ENCODE measurements at regions not wholly inside any gene's neighbourhood (a gene's known extent, or its start where the extent isn't known, plus 50 kb on each side); places are given as distances from the start of the nearest gene placed in this dataset.

- TF ChIP-seq BHLHE40 (IDR thresholded peaks at IDR 0.05; ENCODE audit: low read depth, low read length) = no peak
- no peak for TF ChIP-seq CHD1 (IDR thresholded peaks at IDR 0.05; ENCODE audit: low read depth, low read length)
- no peak for TF ChIP-seq RFX5 (IDR thresholded peaks at IDR 0.05; ENCODE audit: low read depth, low read length)
- TF ChIP-seq RCOR1 (IDR thresholded peaks at IDR 0.05; ENCODE audit: insufficient replicate concordance, low read length) = no peak
- TF ChIP-seq CEBPB (IDR thresholded peaks at IDR 0.05; ENCODE audit: low read depth, low read length) = no peak
- no peak for TF ChIP-seq MXI1 (IDR thresholded peaks at IDR 0.05; ENCODE audit: borderline replicate concordance, low read depth, low read length)
- no peak for TF ChIP-seq MAZ (IDR thresholded peaks at IDR 0.05; ENCODE audit: borderline replicate concordance, low read depth, low read length)
- no peak for TF ChIP-seq CTCF (conservative IDR thresholded peaks at IDR 0.05; ENCODE audit: low read depth, low read length)
- TF ChIP-seq MAFK (IDR thresholded peaks at IDR 0.05; ENCODE audit: low read depth, low read length) = no peak
- no peak for TF ChIP-seq ELK1 (IDR thresholded peaks at IDR 0.05; ENCODE audit: borderline replicate concordance, low read depth, low read length)
- no peak for TF ChIP-seq FOS (IDR thresholded peaks at IDR 0.05; ENCODE audit: low read depth, low read length)
- TF ChIP-seq NFE2L2 (IDR thresholded peaks at IDR 0.05; ENCODE audit: low read depth, low read length) = no peak
- no peak for TF ChIP-seq SMC3 (IDR thresholded peaks at IDR 0.05; ENCODE audit: low read depth, low read length)
- H3K27me3 ChIP-seq (ENCODE audit: control insufficient read depth, insufficient read depth, low read length) = no peaks in the 10 kb centered on the region
- H3K36me3 ChIP-seq (ENCODE audit: control insufficient read depth, insufficient read depth, low read length) = no peaks in the 10 kb centered on the region
- H2BK120ac ChIP-seq (ENCODE audit: low read depth, low read length) = no peak overlapping the region
- no peaks in the 10 kb centered on the region for H4K20me1 ChIP-seq (ENCODE audit: insufficient read depth, low read length)
- H2AK5ac ChIP-seq (ENCODE audit: low read depth, low read length) = no peak overlapping the region
- ChIA-PET POLR2A (ENCODE audit: unreplicated experiment) (no interaction called here), CTCF (no interaction called here)
- no peak overlapping the region for H4K91ac ChIP-seq (ENCODE audit: insufficient read depth, low read depth, low read length)
- H2AK9ac ChIP-seq (replicated peaks; ENCODE audit: low read depth, low read length, poor library complexity) = no peak overlapping the region
- H3K23ac ChIP-seq (ENCODE audit: low read depth, low read length) = no peak overlapping the region
- DNase-seq (no peak), ATAC-seq (ENCODE audit: low read depth) (no peak)
- H2BK15ac ChIP-seq (ENCODE audit: low read depth, low read length) = no peak overlapping the region
- no peak overlapping the region for H2BK20ac ChIP-seq (ENCODE audit: low read depth, low read length)
- H3K14ac ChIP-seq (replicated peaks; ENCODE audit: low read depth, low read length) = no peak overlapping the region
- H3K4ac ChIP-seq (ENCODE audit: low read depth, low read length) = no peak overlapping the region
- in situ Hi-C loops (cut with MboI; ENCODE audit: low sequenced_read_pairs) (no loop called here), dilution Hi-C loops (cut with HindIII; ENCODE audit: low sequenced_read_pairs, unreplicated experiment) (no loop called here), intact Hi-C loops (cut with micrococcal nuclease) (no loop called here)
- no peak overlapping the region for H4K8ac ChIP-seq (ENCODE audit: low read depth in 2 of 2, low read length in 2 of 2)
- no peak overlapping the region for H4K5ac ChIP-seq (ENCODE audit: low read depth, low read length)
- no peaks in the 10 kb centered on the region for H3K9me3 ChIP-seq (ENCODE audit: control insufficient read depth, insufficient read depth, low read length)
- no peaks in the 10 kb centered on the region for H3K9me1 ChIP-seq (ENCODE audit: insufficient read depth, low read length)
- H3K4me3 ChIP-seq (ENCODE audit: insufficient read depth, low read depth, low read length) = no peak overlapping the region
- no peak overlapping the region for H3K27ac ChIP-seq (ENCODE audit: insufficient read depth, low read length)
- H2BK5ac ChIP-seq (ENCODE audit: low read depth, low read length, poor library complexity, severe bottlenecking) = no peak overlapping the region
- H3K79me1 ChIP-seq (ENCODE audit: low read depth in 1 of 2, low read length in 2 of 2) = no peaks in the 10 kb centered on the region
- 60% methylated on average over 1 of the region's 2 CpGs; no CpG with 5 or more reads in 1 of the 2 experiments for WGBS, 2 experiments (ENCODE audit: extremely low coverage in 2 of 2, insufficient read length in 1 of 2)
- no peak overlapping the region for H3K56ac ChIP-seq (ENCODE audit: extremely low read depth, insufficient read depth, low read length)
- H2AFZ ChIP-seq (replicated peaks; ENCODE audit: low read length, poor library complexity) = no peak overlapping the region
- no peaks in the 10 kb centered on the region for H3K4me1 ChIP-seq (ENCODE audit: control insufficient read depth, insufficient read depth, low read length)
- H3K18ac ChIP-seq (ENCODE audit: low read depth, low read length) = no peak overlapping the region
- no TSS peak for BruUV-seq (replicated peaks)
- H3K9ac ChIP-seq (ENCODE audit: low read depth, low read length) = no peak overlapping the region
- no peak overlapping the region for H3K4me2 ChIP-seq (ENCODE audit: low read depth, low read length)
These were observed 377.6 kb downstream of the FLRT2 start for GRCh38 chr14:85907536-85907935.

Measured in IMR-90 (cell line).